DND-41 (cell line): ENCODE measurements at regions not wholly inside any gene's neighbourhood (a gene's known extent, or its start where the extent isn't known, plus 50 kb on each side); places are given as distances from the start of the nearest gene placed in this dataset.

Experiments
- EZH2 ChIP-seq: IDR thresholded peaks from 3 replicates; pipeline ENCODE4 v1.6.1; 2012; ENCODE audit warnings: borderline replicate concordance, low read depth, mild to moderate bottlenecking, moderate library complexity, low read length, inconsistent platforms; ENCODE audit not compliant: severe bottlenecking
- TF ChIP-seq, protein P1 (sequence below): IDR thresholded peaks from 2 replicates; pipeline ENCODE4 v1.5.1; 2012; ENCODE audit warnings: borderline replicate concordance, low read length, moderate library complexity, mild to moderate bottlenecking; ENCODE audit not compliant: poor library complexity, severe bottlenecking; ENCODE audit errors: extremely low read depth

DNA sequence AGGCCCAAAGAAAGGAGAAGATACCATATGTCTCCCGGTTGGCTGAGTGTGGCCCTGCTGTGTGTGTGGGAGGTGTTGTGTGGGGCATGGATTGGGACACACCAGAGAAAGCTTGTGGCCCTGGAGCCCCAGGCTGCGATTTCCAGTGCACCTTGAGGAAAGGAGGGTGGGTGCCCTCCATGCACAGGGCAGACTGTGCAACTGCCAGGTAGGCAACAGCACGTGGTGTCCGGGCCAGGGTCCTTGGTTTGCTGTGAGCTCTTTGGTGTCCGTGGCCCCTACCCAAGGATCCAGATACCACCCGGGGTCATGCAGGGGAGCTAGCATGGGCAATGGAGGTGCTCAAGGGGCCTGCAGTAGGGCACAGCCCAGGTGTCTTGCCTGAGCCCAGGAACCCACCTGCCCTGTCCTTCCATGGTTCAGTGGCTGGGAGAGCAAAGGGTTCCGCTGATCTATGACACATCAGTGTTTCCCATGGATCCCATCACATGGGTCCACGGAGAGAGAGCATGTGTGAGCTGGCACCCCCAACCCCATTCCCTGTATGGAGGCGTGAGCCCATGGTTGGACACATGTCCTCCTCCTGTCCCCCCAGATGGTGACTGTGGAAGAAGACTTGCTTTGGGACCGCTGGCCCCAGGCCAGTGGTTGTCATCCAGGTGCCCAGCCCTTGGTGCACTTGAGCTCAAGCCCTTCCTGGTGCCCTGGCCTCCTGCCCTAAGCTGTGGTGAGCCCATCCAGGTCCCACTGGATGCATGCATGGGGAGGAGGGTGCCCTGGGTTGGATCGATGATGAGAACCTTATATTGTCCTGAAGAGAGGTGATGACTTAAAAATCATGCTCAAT lies 223.4 kb downstream of the SNRPN start:
- TF ChIP-seq, protein P1, sequence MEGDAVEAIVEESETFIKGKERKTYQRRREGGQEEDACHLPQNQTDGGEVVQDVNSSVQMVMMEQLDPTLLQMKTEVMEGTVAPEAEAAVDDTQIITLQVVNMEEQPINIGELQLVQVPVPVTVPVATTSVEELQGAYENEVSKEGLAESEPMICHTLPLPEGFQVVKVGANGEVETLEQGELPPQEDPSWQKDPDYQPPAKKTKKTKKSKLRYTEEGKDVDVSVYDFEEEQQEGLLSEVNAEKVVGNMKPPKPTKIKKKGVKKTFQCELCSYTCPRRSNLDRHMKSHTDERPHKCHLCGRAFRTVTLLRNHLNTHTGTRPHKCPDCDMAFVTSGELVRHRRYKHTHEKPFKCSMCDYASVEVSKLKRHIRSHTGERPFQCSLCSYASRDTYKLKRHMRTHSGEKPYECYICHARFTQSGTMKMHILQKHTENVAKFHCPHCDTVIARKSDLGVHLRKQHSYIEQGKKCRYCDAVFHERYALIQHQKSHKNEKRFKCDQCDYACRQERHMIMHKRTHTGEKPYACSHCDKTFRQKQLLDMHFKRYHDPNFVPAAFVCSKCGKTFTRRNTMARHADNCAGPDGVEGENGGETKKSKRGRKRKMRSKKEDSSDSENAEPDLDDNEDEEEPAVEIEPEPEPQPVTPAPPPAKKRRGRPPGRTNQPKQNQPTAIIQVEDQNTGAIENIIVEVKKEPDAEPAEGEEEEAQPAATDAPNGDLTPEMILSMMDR: no peak
- TF ChIP-seq EZH2: no peak
